GM23338 (cell line): ENCODE measurements at regions not wholly inside any gene's neighbourhood (a gene's known extent, or its start where the extent isn't known, plus 50 kb on each side); places are given as distances from the start of the nearest gene placed in this dataset.

Experiments used
- ATAC-seq: fragments of 200-7000 bp; cut with Tn5 transposase; 3 replicates; pipeline ENCODE4 v1.9.1; 2020
- DNase-seq: peaks from one replicate; pipeline ENCODE4 v3.0.0-alpha.2; 2015; ENCODE audit warnings: low spot score
- H2AFZ ChIP-seq: fragments of 200-600 bp; sonication (generic); 2 replicates; pipeline ENCODE4 v1.8.0; 2016; ENCODE audit warnings: antibody characterized with exemption, mild to moderate bottlenecking, moderate library complexity
- H3F3A ChIP-seq: fragments of 200-600 bp; sonication (generic); replicated peaks from 2 replicates; pipeline ENCODE4 v1.8.0; 2017; ENCODE audit warnings: antibody characterized with exemption, mixed run types, low read depth
- H3K27ac ChIP-seq: fragments of 200-600 bp; sonication (generic); 2 replicates; pipeline ENCODE4 v1.6.1; 2016; ENCODE audit warnings: low read depth
- H3K27me3 ChIP-seq: fragments of 200-600 bp; sonication (generic); 2 replicates; pipeline ENCODE4 v1.8.0; 2016; ENCODE audit warnings: mild to moderate bottlenecking, mixed run types, moderate library complexity; ENCODE audit not compliant: insufficient read depth
- H3K36me3 ChIP-seq: fragments of 200-600 bp; sonication (generic); 2 replicates; pipeline ENCODE4 v1.8.0; 2016; ENCODE audit warnings: mild to moderate bottlenecking; ENCODE audit not compliant: insufficient read depth
- H3K4me1 ChIP-seq: fragments of 200-600 bp; sonication (generic); 2 replicates; pipeline ENCODE4 v1.8.0; 2016; ENCODE audit warnings: mild to moderate bottlenecking, moderate library complexity; ENCODE audit not compliant: insufficient read depth
- H3K4me2 ChIP-seq: fragments of 200-600 bp; sonication (generic); 2 replicates; pipeline ENCODE4 v1.7.1; 2017; ENCODE audit warnings: mixed run types
- H3K4me3 ChIP-seq: fragments of 200-600 bp; sonication (generic); 2 replicates; pipeline ENCODE4 v1.6.1; 2016; ENCODE audit warnings: mixed run types
- H3K79me2 ChIP-seq: fragments of 200-600 bp; sonication (generic); replicated peaks from 2 replicates; pipeline ENCODE4 v1.8.0; 2017; ENCODE audit warnings: mild to moderate bottlenecking; ENCODE audit not compliant: insufficient read depth
- H3K9me2 ChIP-seq: fragments of 200-600 bp; sonication (generic); 2 replicates; pipeline ENCODE4 v1.8.0; 2017; ENCODE audit not compliant: insufficient read depth
- H4K20me1 ChIP-seq: fragments of 200-600 bp; sonication (generic); replicated peaks from 2 replicates; pipeline ENCODE4 v1.8.0; 2017; ENCODE audit warnings: mild to moderate bottlenecking; ENCODE audit not compliant: insufficient read depth
- H3K27ac Mint-ChIP-seq: 2 replicates; pipeline ENCODE4 v1.8.0; 2020; ENCODE audit warnings: inconsistent platforms, mild to moderate bottlenecking, moderate library complexity, mixed read lengths
- H3K27me3 Mint-ChIP-seq: 3 replicates; pipeline ENCODE4 v1.8.0; 2022; ENCODE audit warnings: low read depth, mild to moderate bottlenecking, moderate library complexity, mixed read lengths, inconsistent platforms; ENCODE audit not compliant: insufficient read depth, poor library complexity
- H3K36me3 Mint-ChIP-seq: 3 replicates; pipeline ENCODE4 v1.8.0; 2021; ENCODE audit warnings: low read depth, mild to moderate bottlenecking, inconsistent platforms, moderate library complexity, mixed read lengths
- H3K4me1 Mint-ChIP-seq: 3 replicates; pipeline ENCODE4 v1.8.0; 2020; ENCODE audit warnings: mild to moderate bottlenecking, inconsistent platforms, mixed read lengths
- H3K4me3 Mint-ChIP-seq: 3 replicates; pipeline ENCODE4 v1.8.0; 2021; ENCODE audit warnings: moderate library complexity, mild to moderate bottlenecking, inconsistent platforms, mixed read lengths
- H3K9me3 Mint-ChIP-seq: 3 replicates; pipeline ENCODE4 v1.8.0; 2020; ENCODE audit warnings: moderate library complexity, mild to moderate bottlenecking, inconsistent platforms, mixed read lengths
- CREB1 ChIP-seq: fragments of 250-450 bp; sonication (Bioruptor Pico); IDR thresholded peaks from 2 replicates; pipeline ENCODE4 v1.5.0; 2020; ENCODE audit warnings: low read depth, mild to moderate bottlenecking, moderate library complexity
- CTCF ChIP-seq, 2 experiments: fragments of 200-600 bp in 1 of 2; sonication (generic) in 1 of 2; conservative IDR thresholded peaks; 2 replicates each; pipeline versions ENCODE4 v1.5.1 to v1.6.1; 2016 to 2017; ENCODE audit warnings: antibody characterized with exemption in 2 of 2, low read depth in 2 of 2, mild to moderate bottlenecking in 2 of 2, moderate library complexity in 1 of 2
- ETS1 ChIP-seq: IDR thresholded peaks from 2 replicates; pipeline ENCODE4 v1.6.1; 2016; ENCODE audit warnings: antibody characterized with exemption
- EZH2 ChIP-seq: fragments of 200-600 bp; sonication (generic); IDR thresholded peaks from one replicate; pipeline ENCODE4 v1.8.0; 2017; ENCODE audit warnings: antibody characterized with exemption, mild to moderate bottlenecking, low read depth; ENCODE audit not compliant: unreplicated experiment
- EZH2phosphoT487 ChIP-seq: fragments of 200-600 bp; sonication (generic); IDR thresholded peaks from one replicate; pipeline ENCODE4 v1.8.1; 2018; ENCODE audit warnings: antibody characterized with exemption; ENCODE audit not compliant: unreplicated experiment
- JUNB ChIP-seq: IDR thresholded peaks from one replicate; pipeline ENCODE4 v1.6.1; 2016; ENCODE audit warnings: antibody characterized with exemption; ENCODE audit not compliant: unreplicated experiment
- NANOG ChIP-seq: IDR thresholded peaks from 2 replicates; pipeline ENCODE4 v1.6.1; 2016; ENCODE audit warnings: antibody characterized with exemption, borderline replicate concordance
- POLR2AphosphoS5 ChIP-seq: IDR thresholded peaks from 2 replicates; pipeline ENCODE4 v1.6.1; 2016; ENCODE audit warnings: antibody characterized with exemption, low read depth
- REST ChIP-seq: IDR thresholded peaks from one replicate; pipeline ENCODE4 v1.6.1; 2018; ENCODE audit warnings: antibody characterized with exemption; ENCODE audit not compliant: unreplicated experiment
- STAT1 ChIP-seq: IDR thresholded peaks from one replicate; pipeline ENCODE4 v1.6.1; 2016; ENCODE audit warnings: antibody characterized with exemption; ENCODE audit not compliant: unreplicated experiment
- ZNF114 ChIP-seq: fragments of 250-450 bp; sonication (Bioruptor Pico); IDR thresholded peaks from 2 replicates; pipeline ENCODE4 v1.5.0; 2020; ENCODE audit warnings: mild to moderate bottlenecking, moderate library complexity
- ZNF331 ChIP-seq: fragments of 250-450 bp; sonication (Bioruptor Pico); IDR thresholded peaks from 2 replicates; pipeline ENCODE4 v1.5.0; 2020; ENCODE audit warnings: low read depth, mild to moderate bottlenecking, moderate library complexity
- ZNF462 ChIP-seq: fragments of 250-450 bp; sonication (Bioruptor Pico); IDR thresholded peaks from 2 replicates; pipeline ENCODE4 v1.5.0; 2020; ENCODE audit warnings: mild to moderate bottlenecking, moderate library complexity

- H3K36me3 Mint-ChIP-seq = no peaks in the 10 kb centered on the region
- H3K79me2 ChIP-seq = no peaks in the 10 kb centered on the region
- H3K36me3 ChIP-seq = no peaks in the 10 kb centered on the region
- TF ChIP-seq REST = no peak
- no peak for TF ChIP-seq POLR2AphosphoS5
- TF ChIP-seq ZNF114 (CRISPR knock-in tag) = no peak
- TF ChIP-seq CTCF (conservative IDR thresholded peaks at IDR 0.05; ENCODE audit: low read depth in 2 of 2) = no peak
- TF ChIP-seq STAT1 = no peak
- no peak for TF ChIP-seq EZH2
- TF ChIP-seq ZNF462 (CRISPR knock-in tag) = no peak
- no peak for TF ChIP-seq ETS1
- no peak for TF ChIP-seq CREB1 (CRISPR knock-in tag)
- no peak for TF ChIP-seq JUNB
- no peak for TF ChIP-seq ZNF331 (CRISPR knock-in tag)
- no peak for TF ChIP-seq EZH2phosphoT487
- TF ChIP-seq NANOG = no peak
- no peaks in the 10 kb centered on the region for H3K27me3 Mint-ChIP-seq
- H3K4me1 ChIP-seq = no peaks in the 10 kb centered on the region
- H3K4me3 Mint-ChIP-seq = no peak overlapping the region
- no peak overlapping the region for H3K4me2 ChIP-seq
- H3K4me1 Mint-ChIP-seq = no peaks in the 10 kb centered on the region
- no peak overlapping the region for H3K27ac ChIP-seq
- ATAC-seq (no peak), DNase-seq (no peak)
- no peaks in the 10 kb centered on the region for H4K20me1 ChIP-seq
- no peak overlapping the region for H3K27ac Mint-ChIP-seq
- no peaks in the 10 kb centered on the region for H3K27me3 ChIP-seq
- H3K9me2 ChIP-seq = no peaks in the 10 kb centered on the region
- H3F3A ChIP-seq = no peaks in the 10 kb centered on the region
- no peaks in the 10 kb centered on the region; the same call in 2 of the 3 replicates for H3K9me3 Mint-ChIP-seq
- H2AFZ ChIP-seq = no peak overlapping the region
- no peak overlapping the region for H3K4me3 ChIP-seq
These were observed 86.3 kb upstream of the PRICKLE2 start for GRCh38 chr3:64311424-64312061.
